NT2/D1 (cell line): ENCODE measurements at regions not wholly inside any gene's neighbourhood (a gene's known extent, or its start where the extent isn't known, plus 50 kb on each side); places are given as distances from the start of the nearest gene placed in this dataset.

Experiments
- SUZ12 ChIP-seq: IDR thresholded peaks from 2 replicates; pipeline ENCODE4 v1.6.1; 2011; ENCODE audit not compliant: insufficient read length, insufficient read depth; ENCODE audit errors: extremely low read depth
- YY1 ChIP-seq: IDR thresholded peaks from 2 replicates; pipeline ENCODE4 v1.6.1; 2011; ENCODE audit not compliant: insufficient read length, insufficient read depth

GRCh38 chr20:19019734-19020364 is 192.6 kb upstream of the SLC24A3 start:
- TF ChIP-seq SUZ12, result no peak
- TF ChIP-seq YY1, result no peak
